GM21381 (cell line): ENCODE measurements at regions not wholly inside any gene's neighbourhood (a gene's known extent, or its start where the extent isn't known, plus 50 kb on each side); places are given as distances from the start of the nearest gene placed in this dataset.

Experiments used
- ATAC-seq: cut with Tn5 transposase; IDR thresholded peaks from one replicate; pipeline ENCODE4 v1.9.1; 2021; ENCODE audit warnings: mild to moderate bottlenecking, moderate library complexity; ENCODE audit not compliant: unreplicated experiment

DNA sequence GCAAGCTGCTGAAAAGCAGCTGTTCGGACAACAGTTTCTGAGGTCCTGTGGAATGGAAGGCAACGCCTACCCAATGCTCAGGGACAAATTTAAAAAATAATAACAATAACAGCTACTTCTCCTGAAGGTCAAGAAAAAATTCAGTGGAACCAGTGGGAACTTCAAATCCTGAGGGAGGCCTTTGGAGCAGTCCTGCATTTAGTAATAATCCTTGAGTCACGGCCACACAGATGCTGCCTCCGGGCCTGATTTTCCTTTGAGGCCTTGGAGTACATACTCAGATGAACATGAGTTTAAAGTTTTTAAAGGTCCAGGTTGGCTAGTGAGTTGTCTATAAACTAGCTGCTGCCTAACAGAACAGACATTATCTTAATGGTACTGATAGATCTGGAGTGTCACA is 268.0 kb downstream of the MSRB3 start:
- ATAC-seq, result no peak

DNA sequence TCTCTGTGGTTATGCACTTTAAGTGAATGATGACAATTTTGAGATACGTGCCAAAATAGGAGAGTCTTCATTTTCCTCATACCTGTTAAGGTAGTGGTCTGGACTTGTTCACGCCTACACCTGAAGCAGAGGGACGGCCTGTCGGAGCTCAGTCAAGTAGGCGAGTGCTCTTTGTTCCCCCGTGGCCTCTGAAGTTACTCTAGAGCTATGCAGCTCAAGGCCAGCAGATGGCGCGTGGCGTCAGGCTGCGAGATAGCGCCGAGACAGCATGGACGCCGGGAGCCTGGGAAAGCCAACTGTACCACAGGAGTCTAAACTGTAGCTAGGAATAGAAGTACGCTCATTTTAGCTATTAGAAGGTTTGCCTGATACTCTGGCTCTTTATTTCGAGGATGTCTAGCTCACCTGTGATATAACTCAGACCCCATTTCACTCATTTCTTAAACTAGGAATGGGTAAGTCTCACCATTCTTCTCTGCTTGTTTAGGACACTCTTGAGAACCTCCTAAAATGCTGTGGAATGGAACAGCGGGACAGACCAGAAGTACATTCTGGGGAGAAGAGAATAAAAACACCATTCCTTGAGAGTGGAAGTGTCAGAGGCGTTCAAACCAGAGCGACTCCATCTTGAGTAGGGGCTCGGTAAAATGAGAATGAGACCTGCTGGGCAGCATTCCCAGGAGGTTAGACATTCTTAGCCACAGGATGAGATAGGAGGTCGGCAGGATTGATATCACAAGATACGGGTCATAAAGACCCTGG is 267.4 kb upstream of the HMGA2 start:
- peak; percentile 99 for ATAC-seq

GRCh38 chr12:65557438-65558181 is 266.7 kb upstream of the HMGA2 start:
- ATAC-seq, result no peak

- ATAC-seq, result no peak
Measured at GRCh38 chr12:65560286-65560685, 264.0 kb upstream of the HMGA2 start.

DNA sequence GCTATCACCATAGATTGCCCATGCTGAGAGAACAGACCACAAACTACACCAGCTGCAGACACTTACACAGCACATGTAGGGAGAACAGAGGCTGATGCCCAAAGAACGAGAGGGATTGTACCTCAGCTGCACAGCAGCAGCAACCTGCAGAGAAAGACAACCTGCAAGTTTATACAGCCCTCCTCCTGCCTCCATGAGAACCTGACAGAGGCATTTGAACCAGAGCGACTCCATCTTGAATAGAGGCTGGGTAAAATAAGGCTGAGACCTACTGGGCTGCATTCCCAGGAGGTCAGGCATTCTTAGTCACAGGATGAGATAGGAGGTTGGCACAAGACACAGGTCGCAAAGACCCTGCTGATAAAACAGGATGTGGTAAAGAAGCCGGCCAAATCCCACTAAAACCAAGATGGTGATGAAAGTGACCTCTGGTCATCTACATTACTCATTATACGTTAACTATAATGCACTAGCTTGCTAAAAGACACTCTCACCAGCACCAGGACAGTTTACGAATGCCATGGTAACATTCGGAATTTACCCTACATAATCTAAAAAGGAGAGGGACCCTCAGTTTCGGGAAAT is 262.4 kb upstream of the HMGA2 start:
- ATAC-seq, result no peak

- no peak for ATAC-seq
Measured at GRCh38 chr12:65565601-65566560, 258.4 kb upstream of the HMGA2 start.

DNA sequence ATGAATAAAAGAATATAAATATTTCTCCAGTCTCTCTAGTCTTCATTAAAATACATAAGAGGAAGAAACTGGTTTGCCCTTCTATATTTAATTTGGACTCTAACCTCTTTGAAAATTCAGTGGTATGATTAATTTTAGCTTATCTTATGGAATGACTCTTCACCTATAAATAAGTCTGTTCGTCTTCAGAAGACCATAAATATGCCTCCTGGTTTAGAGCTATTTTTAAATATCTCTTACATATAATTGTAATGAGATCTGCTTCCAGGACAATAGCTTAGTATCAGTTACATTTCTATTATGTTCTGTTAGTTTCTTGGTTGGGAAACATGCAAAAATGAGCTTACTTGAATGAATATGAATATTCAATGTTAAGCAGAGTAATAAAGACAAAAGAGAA is 257.5 kb upstream of the HMGA2 start:
- no peak for ATAC-seq

- no peak for ATAC-seq
Measured at GRCh38 chr12:65567820-65568219, 256.5 kb upstream of the HMGA2 start.

GRCh38 chr12:65568517-65568916 is 255.8 kb upstream of the HMGA2 start:
- ATAC-seq, result no peak

DNA sequence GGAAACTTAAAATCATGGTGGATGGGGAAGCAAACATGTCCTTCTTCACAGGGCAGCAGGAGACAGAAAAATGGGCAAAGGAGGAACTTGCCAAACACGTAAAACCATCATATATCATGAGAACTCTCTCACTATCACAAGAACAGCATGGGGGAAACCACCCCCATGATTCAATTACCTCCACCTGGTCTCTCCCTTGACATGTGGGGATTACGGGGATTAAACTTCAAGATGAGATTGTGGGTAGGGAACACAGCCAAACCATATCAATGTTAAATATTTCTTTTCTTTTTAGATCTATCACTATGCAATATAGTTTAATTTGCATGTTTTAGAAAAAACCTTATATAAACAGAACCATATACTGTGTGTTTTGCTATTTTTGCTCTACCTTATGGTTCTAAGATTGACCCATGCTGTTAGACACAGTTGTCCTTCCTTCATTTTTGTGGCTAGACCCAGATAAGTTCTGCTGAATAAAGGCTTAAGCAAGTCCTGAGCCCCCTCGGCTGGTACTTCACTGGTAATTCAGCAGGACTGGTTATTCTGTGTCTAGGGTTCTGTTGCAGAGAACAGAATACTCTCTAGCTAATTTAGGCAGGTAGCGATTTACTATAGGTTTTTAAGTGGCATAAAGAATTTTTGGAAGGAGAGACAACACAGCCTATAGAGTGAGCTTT is 253.7 kb upstream of the HMGA2 start:
- no peak for ATAC-seq

GRCh38 chr12:65574867-65575266 is 249.4 kb upstream of the HMGA2 start:
- ATAC-seq, result no peak

GRCh38 chr12:65584016-65584415 is 240.3 kb upstream of the HMGA2 start:
- ATAC-seq, result no peak

DNA sequence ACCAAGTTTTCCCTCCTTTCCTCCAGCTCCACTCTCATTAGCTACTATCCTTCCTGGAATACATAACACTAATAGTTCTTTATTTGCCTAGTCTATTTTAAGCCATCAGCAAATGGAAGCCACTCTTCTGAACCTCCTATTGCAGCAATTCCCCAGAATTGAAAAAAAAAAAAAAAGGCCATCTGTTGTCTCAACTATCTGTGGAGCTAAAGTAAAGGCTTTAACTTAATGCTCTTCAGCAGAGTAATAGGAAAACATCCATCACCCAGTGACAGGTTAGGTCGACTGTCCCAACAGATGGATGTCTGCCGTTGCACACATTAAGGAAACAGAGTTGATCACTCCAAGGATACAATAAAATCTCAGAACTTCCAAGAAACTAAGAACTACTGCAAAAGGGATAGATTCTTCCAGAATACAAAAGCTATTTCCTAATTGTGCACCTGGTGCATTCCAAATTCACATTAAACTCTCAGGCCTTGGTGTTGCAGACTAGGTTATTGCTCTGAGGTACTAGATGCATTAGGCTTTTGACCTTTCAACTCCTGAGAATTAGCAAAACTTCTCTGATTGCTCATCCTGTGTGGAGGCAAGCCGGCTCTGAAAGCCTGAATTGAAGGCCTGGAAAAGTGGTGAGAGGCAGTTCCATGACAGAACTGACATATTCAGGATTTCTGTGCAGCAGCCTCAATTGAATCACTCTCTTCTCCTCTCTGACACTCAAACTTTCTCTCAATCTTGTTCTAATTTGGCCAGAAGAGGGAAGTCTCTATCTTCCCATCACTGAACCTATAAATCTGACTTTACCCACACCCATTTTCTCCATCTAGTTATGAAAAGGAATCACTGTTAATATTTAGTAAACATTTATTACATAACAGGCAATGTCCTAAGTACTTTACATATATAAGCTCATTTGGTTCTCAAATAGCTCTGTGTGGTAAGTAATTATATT is 238.4 kb upstream of the HMGA2 start:
- no peak for ATAC-seq

DNA sequence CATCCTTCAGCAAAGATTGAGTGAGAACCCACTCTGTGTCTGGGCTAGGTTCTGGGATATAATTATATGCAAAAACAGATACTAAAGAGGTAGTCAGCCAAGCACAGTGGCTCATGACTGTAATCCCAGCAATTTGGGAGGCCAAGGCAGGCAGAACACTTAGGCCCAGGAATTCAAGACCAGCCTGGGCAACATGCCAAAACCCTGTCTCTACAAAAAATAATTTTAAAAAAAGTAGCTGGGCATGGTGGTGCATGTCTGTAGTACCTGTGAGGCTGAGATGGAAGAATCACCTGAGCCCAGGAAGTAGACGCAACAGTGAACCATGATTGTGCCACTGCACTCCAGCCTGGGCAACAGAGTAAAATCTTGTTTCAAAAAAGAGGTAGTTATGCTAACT is 237.5 kb upstream of the HMGA2 start:
- no peak for ATAC-seq

DNA sequence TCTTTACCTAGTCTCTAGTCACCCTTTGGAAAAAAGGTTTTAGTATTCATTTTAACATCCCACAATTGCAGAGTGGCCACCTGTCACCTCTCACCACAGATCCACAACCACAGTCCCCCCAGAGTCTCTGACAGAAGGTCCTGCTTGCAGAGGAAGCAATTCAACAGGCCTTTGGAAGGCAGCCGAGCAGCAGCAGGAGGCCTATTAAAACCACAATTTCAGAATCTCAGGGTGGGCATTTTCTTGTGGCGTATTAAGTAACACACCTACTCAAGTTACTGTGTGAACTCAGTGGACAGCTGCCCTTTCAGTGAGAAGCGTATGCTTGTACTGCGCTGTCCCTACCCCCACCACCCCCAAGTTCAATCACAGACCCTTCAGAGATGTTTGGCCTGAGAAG is 234.0 kb upstream of the HMGA2 start:
- no peak for ATAC-seq

DNA sequence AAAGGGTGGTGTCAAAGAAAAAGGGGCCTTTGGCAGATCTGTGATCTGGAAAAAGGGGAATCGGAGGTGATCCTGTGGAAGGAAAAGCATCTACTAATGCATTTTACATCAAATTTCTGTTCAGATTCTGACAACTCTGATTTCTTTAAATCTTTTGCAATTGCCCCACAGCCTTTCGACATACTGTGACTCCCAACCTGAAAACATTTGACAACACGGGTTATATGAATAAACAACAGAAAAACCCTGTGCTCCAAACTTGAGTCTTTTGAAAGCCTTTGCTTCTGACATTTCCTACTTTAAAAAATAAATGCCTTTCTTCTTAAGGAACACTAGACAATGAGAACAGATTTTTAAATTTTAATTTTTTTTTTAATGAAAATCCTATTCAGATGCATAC is 231.9 kb upstream of the HMGA2 start:
- ATAC-seq, result no peak

- no peak for ATAC-seq
Measured at GRCh38 chr12:65593239-65593701, 231.0 kb upstream of the HMGA2 start.

DNA sequence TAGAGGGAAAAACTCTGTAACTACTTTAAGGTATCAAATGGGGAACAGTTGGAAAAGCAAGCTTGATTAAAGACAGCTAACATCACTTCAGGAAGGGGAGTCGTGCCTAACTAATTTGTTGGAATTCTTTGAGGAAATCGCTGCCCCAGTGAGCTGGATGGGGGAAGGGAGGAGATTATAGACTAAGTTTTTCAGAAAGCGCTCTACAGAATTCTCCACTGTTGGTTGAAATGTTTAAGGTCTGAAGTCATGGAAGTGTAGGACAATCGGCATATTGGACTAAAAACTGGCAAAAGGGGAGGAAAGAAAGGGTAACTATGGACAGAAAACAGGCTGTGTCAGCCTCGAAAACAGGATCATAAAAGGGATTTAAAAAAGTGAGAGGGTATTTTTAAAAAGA is 229.9 kb upstream of the HMGA2 start:
- no peak for ATAC-seq

- no peak for ATAC-seq
Measured at GRCh38 chr12:65595016-65595560, 229.2 kb upstream of the HMGA2 start.
